HG03520 (cell line): ENCODE measurements at regions not wholly inside any gene's neighbourhood (a gene's known extent, or its start where the extent isn't known, plus 50 kb on each side); places are given as distances from the start of the nearest gene placed in this dataset.
"Not testable (repeated sequence)": the region's sequence is repeated elsewhere in the genome, so short reads cannot be mapped to it uniquely, and the experiment has no call there.

Experiments used
- ATAC-seq: cut with Tn5 transposase; IDR thresholded peaks from one replicate; pipeline ENCODE4 v1.9.1; 2021; ENCODE audit warnings: mild to moderate bottlenecking, moderate library complexity; ENCODE audit not compliant: unreplicated experiment

DNA sequence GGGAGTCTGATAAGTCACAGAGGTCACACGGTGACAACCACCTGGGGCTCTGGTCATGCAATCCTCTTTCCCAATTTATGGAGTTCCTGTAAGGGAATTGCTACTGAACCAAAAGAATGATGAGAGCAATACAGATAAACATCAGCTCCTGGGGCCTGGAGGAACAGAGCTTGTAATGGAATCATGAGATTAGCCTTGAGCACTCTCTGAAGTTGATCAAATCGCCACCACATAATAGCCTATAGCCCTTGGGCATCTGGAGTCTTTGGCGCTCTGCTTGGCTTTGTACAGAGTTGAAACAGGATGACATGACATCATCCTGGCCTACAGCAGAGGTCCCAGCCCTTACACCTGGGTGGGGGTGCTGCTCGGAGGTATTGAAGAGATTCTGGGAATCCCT lies 154.3 kb upstream of the DTNBP1 start:
- no peak for ATAC-seq

DNA sequence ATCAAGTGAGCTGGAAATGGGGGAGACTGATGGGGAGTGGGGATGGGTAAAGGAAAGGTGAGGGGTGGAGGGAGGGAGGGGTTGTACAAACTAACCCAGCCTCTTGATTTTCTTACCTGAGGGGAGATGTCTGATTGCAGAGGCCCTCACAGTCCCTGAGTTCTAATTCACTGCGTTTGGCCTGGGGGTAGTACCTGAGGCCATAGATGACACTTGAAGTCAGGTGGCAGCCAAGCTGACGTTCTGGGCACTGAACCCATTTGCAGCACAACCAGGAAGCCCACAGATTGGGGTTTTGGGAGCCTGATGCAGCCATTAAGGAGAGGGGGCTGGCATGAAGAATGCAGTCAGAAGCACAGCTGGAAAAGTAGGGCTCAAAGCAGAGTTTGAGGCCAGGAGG lies 153.8 kb upstream of the DTNBP1 start:
- no peak for ATAC-seq

DNA sequence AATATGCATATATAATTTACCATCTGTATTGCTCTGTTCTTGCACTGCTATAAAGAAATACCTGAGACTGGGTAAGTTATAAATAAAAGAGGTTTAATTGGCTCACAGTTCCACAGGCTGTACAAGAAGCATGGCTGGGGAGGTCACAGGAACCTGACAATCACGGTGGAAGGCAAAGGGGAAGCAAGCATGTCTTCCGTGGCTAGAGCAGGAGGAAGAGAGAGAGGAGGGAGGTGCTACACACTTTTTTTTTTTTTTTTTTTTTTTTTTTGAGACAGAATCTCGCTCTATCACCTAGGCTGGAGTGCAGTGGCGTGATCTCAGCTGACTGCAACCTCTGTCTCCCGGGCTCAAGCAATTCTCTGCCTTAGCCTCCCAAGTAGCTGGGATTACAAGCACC lies 150.9 kb upstream of the DTNBP1 start:
- not testable (repeated sequence) for ATAC-seq

DNA sequence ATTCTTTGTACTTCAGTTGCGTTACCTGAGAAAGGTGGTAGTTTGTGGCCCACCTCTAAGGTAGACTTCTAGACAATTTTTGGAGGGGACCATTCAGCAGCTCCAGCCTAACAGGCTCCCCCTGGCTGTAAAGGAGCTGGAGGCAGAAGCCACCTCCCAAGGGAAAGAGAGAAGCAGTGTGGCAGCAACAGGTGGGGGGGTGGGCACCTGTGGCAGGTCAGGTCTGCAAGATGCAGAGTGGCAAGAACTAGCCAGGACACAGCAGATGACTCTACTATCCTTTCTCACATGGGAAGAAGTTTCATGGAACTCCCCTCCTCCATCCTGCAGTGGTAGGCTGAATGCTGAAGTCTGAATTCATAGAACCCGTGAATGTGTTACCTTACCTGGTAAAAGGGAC lies 148.3 kb upstream of the DTNBP1 start:
- no peak for ATAC-seq

DNA sequence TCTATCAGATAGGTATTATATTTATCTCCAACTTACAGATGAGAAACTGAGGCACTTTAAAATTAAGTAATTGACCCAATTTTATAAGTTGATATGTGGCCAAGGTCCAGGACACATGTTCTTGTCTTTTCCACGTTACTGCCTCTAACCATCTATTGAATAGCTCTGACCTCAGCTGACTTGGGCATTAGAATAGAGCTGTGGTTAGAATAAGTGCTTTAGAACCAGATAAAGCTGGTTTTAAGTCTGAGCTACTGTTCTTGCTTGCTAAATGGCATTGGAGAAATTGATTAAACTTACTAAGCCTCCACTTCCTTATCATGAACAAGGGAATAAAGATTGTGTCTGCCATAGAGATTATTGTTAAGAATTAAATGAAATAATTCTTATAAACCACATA lies 147.8 kb upstream of the DTNBP1 start:
- no peak for ATAC-seq

DNA sequence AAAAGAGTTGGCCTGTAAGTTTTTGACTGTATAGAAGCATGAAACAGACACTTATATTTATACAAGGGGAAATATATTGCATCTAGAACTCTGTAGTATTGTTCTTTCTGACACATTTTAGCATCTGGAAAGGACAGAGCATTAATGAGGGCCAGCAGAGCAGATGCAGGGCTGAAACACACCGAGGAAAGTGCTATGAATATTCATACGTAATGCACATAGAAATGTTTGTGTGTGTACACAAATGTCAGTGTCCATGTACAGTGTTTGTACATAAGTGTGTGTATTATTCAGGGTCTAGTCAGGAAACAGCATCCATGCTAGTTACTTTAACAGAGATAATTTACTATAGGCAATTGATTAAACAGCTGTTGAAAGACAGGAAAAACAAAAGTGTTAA lies 146.5 kb upstream of the DTNBP1 start:
- no peak for ATAC-seq

DNA sequence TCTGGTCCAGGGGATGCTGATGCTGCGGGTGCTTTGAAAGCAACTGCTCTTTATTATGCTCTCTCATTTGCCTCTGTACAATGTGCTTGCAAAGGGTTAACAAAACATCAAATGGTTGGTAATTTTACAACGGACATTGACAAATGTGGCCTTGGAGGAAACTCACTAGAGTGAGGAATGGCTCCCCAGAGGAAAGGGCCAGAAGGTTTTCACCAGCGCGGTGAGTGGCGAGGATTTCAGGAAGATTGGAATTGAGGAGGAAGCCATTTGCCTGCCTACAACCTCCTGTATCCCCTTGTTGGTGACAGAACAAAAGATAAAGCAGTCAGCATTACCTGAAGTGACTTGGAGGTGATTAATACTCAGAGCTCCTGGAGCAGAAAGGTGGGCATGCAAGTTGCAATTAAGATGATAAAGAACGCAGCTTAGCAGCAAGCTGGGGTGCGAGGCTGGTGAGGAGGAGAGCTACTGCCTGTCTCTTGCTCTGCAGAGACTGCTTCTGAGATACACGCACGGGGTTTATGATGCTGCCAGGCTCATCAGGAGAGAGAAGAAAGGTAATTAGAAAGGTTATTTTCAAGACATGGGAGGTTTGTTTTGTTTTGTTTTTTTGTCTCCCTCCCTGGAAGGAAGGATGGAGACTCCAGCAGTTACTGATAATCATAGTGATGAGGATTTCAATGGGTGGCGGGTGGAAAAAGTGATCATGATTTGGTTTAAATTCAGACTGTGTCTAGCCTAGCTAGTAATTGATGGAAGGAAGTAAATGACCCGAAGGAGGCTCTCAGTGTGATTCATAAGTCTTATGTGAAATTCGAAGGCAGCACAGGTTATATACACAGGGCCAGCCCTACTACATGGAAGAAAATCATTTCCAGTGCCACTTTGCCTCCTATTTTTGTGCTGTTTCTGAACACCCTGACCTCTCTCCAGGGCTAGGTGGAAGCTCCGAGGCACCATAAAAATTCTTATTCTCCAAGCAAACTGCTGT lies 141.6 kb upstream of the DTNBP1 start:
- ATAC-seq: no peak

DNA sequence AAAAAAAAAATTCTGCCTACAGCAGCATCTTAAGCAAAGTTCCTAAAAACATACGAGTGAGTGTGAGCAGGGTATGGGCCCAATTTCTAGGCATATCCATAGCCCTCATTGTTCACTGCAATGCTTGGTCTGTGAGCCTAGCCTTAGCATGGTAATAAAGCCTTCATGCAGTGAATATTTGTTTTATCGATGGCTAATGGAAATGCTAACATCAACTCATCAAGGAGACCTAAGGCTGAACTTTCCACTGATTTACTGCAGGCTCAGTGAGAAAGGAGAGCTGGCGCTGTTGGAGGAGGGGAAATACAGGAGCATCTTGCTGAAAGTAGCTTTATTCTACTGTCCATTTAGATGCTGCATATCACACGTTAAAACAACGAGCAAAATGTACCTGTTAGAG lies 139.6 kb upstream of the DTNBP1 start:
- ATAC-seq: no peak

DNA sequence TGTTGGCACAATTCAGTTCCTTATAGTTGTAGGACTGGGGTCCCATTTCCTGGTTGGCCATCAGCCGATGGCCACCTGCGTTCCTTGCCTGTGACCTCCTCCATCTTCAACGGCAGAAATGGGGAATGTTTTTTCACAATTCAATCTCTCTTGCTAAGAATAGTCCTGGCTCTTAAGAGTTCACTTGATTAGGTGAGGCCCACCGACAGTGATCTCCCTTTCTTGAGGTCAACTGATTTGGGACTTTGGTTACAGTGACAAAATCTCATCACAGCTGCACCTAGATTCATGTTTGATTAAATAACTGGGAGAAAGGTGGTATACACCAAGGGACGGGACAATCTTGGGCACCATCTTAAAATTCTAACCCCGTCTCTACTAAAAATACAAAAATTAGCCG lies 139.1 kb upstream of the DTNBP1 start:
- no peak for ATAC-seq

DNA sequence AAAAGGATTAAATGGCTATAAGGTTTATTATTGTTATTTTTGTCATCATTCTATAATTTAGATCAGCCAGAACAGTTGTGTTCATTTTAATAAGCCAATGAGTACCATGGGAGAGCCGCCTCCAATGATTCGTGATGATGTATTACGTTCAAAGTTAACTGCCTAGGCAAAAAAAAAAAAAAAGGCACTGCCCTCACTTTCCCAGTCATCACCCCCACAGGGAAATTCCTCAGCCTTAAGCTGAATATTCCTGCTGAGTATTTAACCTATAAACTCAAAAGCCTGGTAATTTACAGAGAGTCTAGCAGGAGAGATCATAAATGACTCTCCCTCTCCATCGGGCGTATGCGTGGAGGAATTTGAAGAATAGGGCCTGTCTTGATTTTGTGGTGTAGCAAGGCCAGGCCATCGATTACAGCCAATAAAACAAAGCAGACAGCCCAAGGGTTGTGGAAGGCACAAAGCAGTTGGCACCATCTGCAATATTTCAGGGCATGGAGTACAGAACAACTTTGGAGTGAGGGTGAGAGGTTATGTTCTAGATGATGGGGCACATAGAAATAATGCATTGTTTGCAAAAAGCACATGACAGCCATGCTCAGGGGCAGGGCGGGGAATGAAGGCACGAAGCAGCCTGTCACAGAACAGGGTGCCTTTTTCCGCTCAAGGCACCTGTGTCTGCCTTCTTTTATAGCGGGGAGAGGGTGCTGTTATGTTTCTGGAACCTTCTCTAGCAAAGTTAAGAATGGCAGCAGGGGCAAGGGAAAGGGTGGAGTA lies 138.2 kb upstream of the DTNBP1 start:
- ATAC-seq: no peak

DNA sequence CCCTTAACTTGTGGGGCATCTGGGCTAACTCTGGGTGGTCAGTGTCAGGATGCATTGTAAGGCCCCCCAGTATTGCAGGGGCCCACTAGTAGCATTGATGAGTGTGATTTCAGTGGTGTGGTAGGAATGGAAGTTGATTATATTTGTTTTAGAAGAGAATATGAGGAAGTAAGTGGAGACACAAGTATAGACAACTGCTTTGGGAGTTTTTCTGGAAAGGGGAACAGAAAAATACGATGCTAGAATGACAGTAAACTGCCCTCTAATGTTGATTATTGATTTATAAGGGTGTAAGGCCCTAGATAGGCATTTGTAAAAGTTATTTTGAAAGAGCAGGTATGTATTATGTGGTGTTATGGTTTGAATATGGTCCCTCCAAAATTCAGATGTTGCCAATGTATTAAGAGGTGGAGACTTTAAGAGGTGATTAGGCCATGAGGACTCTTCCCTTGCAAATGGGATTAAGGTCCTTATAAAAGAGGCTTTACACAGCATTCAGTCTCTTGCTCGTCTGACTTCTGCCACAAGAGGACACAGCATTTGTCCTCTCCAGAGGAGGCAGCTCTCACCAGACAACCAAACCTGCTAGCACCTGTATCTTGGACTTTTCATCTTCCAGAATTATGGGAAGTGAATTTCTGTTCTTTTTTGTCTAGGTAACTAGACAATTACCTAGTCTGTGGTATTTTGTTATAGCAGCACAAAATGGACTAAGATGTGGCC lies 135.9 kb upstream of the DTNBP1 start:
- no peak for ATAC-seq

DNA sequence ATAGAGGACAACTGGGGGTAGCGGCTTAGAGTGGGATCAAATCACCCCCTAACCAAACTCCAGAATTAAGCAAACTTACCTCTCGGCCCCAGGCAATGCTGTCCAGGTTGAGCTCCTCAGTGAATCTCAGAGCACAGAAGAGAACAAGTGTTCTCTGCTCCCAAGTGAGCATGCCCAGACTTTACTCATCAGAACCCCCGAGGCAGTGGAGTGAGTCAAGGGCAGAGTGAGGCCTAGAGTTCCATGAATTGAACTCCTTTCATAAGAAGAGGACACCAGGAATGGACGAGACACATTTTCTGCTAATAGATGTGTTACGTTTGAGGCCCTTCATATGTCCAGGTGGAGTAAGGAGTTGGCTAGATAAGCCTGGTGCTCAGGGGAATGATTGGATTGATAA lies 134.0 kb upstream of the DTNBP1 start:
- no peak for ATAC-seq

DNA sequence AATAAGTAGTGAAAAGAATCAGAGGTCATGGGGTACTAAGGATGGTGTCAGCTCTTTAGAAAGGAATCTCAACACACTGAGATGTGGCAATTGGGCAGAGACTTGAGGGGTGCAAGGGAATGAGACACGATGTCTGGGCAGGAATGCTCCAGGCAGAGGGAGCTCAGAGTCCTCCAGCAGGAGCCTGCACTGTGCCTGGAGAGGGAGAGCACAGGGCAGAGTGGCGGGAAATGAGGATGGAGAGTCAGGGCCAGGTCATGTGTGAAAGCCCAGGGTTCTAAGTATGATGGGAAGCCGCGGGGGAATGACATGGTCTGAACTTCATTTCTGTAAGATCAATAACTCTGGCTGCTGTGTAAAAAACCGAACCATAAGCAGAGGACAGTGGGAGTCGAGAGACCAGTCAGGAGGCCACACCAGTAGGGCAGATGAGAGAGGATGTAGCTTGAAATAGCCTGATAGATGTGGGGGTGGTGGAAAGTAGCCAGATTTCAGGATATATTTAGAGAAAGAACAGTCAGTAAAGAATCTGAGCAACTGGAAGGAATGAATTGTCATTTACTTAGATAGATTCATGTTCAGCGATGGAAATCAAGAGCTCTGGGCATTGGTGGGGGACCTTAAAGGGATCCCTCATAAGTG lies 133.4 kb upstream of the DTNBP1 start:
- no peak for ATAC-seq

DNA sequence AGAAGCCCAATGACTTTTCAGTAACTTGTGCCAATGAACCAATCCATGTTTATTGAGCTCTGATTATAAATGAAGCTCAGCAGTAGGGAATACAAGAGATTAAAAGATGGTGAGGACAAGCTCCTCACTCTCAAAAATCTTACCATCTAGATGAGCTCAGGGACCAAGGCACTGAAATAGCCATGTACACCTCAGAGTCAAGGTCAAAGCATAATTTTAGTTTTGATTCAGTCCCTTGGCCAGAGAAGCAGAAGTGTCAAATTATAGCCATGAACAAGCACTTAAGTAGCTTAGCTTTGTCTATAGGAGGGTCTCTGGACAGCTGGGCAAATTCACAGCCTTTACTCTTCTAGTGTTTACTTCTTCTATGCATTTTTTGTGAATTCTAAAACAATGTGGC lies 131.0 kb upstream of the DTNBP1 start:
- no peak for ATAC-seq

DNA sequence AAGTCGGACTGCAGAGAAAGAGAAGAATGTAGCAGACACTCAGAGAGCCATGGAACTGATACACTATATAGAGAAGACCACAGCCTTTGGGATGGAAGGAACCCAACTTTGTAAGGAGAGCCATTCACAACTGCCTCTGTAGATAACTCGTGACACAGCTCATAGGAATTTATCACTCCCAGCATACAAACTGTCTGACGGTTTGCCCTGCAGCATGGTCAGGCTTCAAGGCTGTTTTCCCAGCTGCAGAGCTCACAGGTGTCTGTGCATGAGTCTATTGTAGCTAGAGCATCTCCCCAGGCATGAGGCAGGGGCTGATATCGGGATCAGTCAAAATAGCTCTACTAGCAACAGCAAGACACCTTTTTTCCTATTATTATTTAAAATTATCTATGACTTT lies 130.5 kb upstream of the DTNBP1 start:
- ATAC-seq: no peak

DNA sequence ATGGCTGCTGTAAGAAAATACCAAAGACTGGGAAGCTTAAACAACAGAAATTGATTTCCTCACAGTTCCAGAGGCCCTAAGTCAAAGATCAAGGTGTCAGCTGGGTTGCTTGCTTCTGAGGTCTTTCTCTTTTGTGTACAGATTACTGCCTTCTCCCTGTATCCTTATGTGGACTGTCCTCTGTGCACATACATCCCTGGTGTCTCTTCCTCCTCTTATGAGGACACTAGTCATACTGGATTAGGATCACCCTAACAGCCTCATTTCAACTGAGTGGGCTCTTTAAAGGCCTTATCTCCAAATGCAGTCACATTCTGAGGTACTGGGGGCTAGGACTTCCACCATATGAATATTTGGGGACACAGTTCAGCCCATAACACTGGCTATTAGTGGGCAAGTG lies 130.0 kb upstream of the DTNBP1 start:
- no peak for ATAC-seq

DNA sequence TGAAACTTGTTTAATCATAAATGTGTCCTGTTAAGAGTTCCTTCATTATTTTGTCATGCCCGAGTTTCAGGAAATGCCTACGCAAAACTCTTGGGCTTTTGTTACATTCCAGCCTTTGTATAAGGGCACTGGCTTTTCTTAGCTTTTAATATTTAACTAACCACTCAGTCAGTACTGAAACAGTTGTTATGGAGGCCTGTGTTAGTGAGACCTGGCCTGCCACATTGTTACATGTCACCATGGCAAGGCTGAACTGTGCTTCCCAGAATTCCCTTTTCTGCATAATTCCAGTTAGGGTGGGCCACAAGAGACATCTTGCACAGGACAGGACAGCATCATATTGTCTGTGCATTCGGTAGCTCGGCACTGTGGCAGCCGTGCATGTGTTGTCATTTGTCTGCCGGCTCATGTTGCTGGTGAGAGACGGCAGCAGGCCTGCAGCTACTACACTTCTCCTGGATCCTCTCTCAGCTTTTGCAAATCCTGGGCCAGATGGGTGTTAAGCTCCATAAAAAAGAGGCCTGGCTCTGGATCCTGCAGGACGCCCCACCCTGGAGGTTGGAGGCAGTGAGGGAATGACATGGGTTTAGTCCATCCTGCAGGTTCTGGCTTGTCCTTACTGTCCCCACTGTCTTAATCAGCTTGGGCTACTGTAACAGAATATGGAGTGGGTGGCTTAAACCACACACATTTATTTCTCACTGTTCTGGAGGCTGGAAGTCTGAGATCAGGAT lies 128.8 kb upstream of the DTNBP1 start:
- ATAC-seq: no peak

DNA sequence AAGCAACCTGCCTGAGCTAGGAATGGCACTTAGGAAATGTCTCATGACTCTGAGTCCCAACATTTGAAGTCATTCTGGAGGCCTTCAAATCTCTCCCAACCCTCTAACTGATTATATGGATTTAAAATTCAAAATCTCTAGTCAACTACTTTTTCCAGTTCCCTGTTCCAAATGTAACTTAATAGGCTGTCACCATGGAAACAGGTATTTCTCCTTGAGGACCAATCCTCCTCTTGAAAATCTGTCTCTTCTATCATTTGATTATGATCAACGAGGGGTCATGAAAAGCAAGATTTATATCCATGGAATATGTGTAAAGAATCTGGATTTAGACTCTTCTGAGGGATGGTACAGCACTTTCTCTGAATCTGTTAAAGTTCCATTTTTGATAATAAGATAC lies 127.3 kb upstream of the DTNBP1 start:
- ATAC-seq: no peak

DNA sequence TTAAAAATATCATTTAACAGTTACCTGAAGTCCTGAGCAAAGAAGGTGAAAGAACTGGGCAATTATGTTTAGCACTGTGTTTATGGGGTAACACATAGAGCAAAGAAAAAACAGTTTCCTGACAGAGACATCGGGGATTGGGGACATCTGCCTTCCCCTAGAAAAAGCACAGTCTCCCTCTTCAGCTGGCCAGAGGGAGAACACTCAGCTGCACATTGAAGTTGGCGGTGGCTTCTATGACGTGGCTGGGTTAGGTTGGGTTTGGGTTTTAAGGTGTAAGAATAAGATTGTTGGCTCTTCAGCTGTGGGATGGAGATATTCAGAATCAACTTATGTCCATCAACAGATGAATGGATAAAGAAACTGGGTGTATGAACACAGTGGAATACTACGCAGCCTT lies 124.0 kb upstream of the DTNBP1 start:
- no peak for ATAC-seq

DNA sequence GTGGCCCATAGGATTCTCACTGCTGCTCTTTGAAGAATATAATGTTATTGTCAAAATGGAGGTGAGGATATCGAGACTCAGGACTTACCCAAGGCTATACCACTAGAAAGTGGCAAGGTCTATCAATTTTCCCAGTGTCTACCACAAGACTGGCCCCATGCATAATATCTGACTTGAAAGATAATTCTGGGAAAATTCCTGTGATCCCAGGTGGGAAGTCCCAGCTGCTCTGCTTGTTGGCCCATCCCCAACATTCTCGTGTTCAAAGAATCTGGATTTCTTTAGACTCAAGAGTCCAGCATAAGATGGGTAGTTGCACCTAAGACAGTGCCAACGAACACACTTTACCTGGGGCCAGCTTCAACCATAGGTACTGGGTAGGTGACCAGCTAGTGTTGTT lies 120.7 kb upstream of the DTNBP1 start:
- no peak for ATAC-seq
